ENCODE measurements at regions not wholly inside any gene's neighbourhood (a gene's known extent, or its start where the extent isn't known, plus 50 kb on each side); places are given as distances from the start of the nearest gene placed in this dataset.

DNA sequence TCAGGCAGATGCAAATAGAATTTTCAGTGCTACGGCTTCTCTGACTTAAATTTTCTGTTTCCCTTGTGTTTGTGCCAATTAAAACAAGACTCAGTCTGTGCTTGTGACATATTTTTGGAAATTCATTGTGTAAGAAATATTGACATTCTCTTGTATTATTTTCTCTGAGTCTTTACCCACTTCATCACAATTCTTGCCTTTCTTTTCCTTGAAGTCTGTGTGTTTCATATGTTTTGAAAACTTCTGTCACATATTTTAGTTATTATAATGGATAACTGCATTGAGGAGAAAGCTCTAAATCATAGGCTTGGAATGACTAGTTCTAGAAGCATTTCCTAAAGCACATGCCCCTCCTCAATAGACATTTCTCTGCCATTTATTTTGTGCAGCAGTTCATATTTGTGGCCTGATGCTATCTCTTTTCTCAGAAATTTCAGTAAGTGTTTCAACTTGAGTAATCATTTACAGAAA, 206.6 kb downstream of the PALM2AKAP2 start:
- TF ChIP-seq, protein P1, sequence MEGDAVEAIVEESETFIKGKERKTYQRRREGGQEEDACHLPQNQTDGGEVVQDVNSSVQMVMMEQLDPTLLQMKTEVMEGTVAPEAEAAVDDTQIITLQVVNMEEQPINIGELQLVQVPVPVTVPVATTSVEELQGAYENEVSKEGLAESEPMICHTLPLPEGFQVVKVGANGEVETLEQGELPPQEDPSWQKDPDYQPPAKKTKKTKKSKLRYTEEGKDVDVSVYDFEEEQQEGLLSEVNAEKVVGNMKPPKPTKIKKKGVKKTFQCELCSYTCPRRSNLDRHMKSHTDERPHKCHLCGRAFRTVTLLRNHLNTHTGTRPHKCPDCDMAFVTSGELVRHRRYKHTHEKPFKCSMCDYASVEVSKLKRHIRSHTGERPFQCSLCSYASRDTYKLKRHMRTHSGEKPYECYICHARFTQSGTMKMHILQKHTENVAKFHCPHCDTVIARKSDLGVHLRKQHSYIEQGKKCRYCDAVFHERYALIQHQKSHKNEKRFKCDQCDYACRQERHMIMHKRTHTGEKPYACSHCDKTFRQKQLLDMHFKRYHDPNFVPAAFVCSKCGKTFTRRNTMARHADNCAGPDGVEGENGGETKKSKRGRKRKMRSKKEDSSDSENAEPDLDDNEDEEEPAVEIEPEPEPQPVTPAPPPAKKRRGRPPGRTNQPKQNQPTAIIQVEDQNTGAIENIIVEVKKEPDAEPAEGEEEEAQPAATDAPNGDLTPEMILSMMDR (IDR thresholded peaks at IDR 0.05; ENCODE audit: borderline replicate concordance, extremely low read depth, low read length, poor library complexity, severe bottlenecking) = no peak
- TF ChIP-seq EZH2 (IDR thresholded peaks at IDR 0.05; ENCODE audit: borderline replicate concordance, low read depth, low read length, severe bottlenecking) = no peak

Data from DND-41 (cell line).